ENCODE measurements at regions not wholly inside any gene's neighbourhood (a gene's known extent, or its start where the extent isn't known, plus 50 kb on each side); places are given as distances from the start of the nearest gene placed in this dataset.

DNA sequence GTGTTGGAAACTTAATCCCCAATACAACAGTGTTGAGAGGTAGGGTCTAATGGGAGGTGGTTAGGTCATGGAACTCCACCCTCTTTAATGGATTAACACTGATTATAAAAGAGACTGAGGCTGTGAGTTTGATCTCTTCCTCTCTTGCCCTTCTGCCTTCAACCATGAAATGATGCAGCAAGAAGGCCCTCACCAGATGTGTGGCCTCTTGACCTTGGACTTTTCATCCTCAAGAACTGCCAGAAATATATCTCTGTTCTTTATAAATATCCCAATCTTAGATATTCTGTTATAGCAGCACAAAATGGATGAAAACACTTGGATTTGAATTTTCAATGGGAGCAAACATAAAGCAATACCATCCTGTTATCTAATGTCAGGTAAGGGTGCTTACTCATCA, 67.6 kb downstream of the NMUR2 start:
- TF ChIP-seq GATA2 (IDR thresholded peaks at IDR 0.05; ENCODE audit: low read depth, low read length) (no peak), GATA3 (IDR thresholded peaks at IDR 0.05; ENCODE audit: low read depth, low read length) (no peak)

Data from SH-SY5Y (cell line).